ENCODE measurements at regions not wholly inside any gene's neighbourhood (a gene's known extent, or its start where the extent isn't known, plus 50 kb on each side); places are given as distances from the start of the nearest gene placed in this dataset.

GRCh38 chr1:82897549-82897948 lies 1096.8 kb downstream of the ADGRL2 start:
- Histone ChIP-seq H3F3A (ENCODE audit: control insufficient read depth, insufficient read depth) (no peaks in the 10 kb centered on the region), H3K9me3 (ENCODE audit: control insufficient read depth, insufficient read depth, low read length) (no peaks in the 10 kb centered on the region), H3K36me3 (ENCODE audit: control insufficient read depth, low read length) (no peaks in the 10 kb centered on the region), H3K27me3 (ENCODE audit: control insufficient read depth, low read length) (no peaks in the 10 kb centered on the region), H3K4me2 (ENCODE audit: low read length) (no peak overlapping the region), H3K27ac (ENCODE audit: low read depth, low read length) (no peak overlapping the region), H3K4me1 (ENCODE audit: control insufficient read depth, low read length) (no peaks in the 10 kb centered on the region), H3K9me2 (replicated peaks; ENCODE audit: control insufficient read depth, low read length) (no peaks in the 10 kb centered on the region), H3K79me2 (ENCODE audit: control insufficient read depth, low read length) (no peaks in the 10 kb centered on the region), H4K20me1 (ENCODE audit: control insufficient read depth, insufficient read depth, low read depth, low read length) (no peaks in the 10 kb centered on the region), H3K4me3 (ENCODE audit: low read length) (no peak overlapping the region)
- no peak for TF ChIP-seq CTCF (IDR thresholded peaks at IDR 0.05; ENCODE audit: low read depth, low read length, poor library complexity, severe bottlenecking)
- TF ChIP-seq EZH2phosphoT487 (IDR thresholded peaks at IDR 0.05; ENCODE audit: borderline replicate concordance, low read length): no peak

- no peaks in the 10 kb centered on the region for H3K9me2 ChIP-seq (replicated peaks; ENCODE audit: control insufficient read depth, low read length)
- TF ChIP-seq EZH2phosphoT487 (IDR thresholded peaks at IDR 0.05; ENCODE audit: borderline replicate concordance, low read length) (no peak), CTCF (IDR thresholded peaks at IDR 0.05; ENCODE audit: low read depth, low read length, poor library complexity, severe bottlenecking) (no peak)
- H3F3A ChIP-seq (ENCODE audit: control insufficient read depth, insufficient read depth): no peaks in the 10 kb centered on the region
- H3K4me1 ChIP-seq (ENCODE audit: control insufficient read depth, low read length): no peaks in the 10 kb centered on the region
- H3K4me3 ChIP-seq (ENCODE audit: low read length): no peak overlapping the region
- H3K4me2 ChIP-seq (ENCODE audit: low read length): no peak overlapping the region
- H3K36me3 ChIP-seq (ENCODE audit: control insufficient read depth, low read length): no peaks in the 10 kb centered on the region
- no peaks in the 10 kb centered on the region for H3K9me3 ChIP-seq (ENCODE audit: control insufficient read depth, insufficient read depth, low read length)
- no peaks in the 10 kb centered on the region for H3K79me2 ChIP-seq (ENCODE audit: control insufficient read depth, low read length)
- no peak overlapping the region for H3K27ac ChIP-seq (ENCODE audit: low read depth, low read length)
- no peaks in the 10 kb centered on the region for H4K20me1 ChIP-seq (ENCODE audit: control insufficient read depth, insufficient read depth, low read depth, low read length)
- no peaks in the 10 kb centered on the region for H3K27me3 ChIP-seq (ENCODE audit: control insufficient read depth, low read length)
These were observed 1095.3 kb downstream of the ADGRL2 start for GRCh38 chr1:82896036-82896435.

GRCh38 chr1:82894635-82895034 lies 1093.9 kb downstream of the ADGRL2 start:
- Histone ChIP-seq H3K79me2 (ENCODE audit: control insufficient read depth, low read length) (no peaks in the 10 kb centered on the region), H3K9me3 (ENCODE audit: control insufficient read depth, insufficient read depth, low read length) (no peaks in the 10 kb centered on the region), H3K27ac (ENCODE audit: low read depth, low read length) (no peak overlapping the region), H3K36me3 (ENCODE audit: control insufficient read depth, low read length) (no peaks in the 10 kb centered on the region), H3K4me1 (ENCODE audit: control insufficient read depth, low read length) (no peaks in the 10 kb centered on the region), H3K9me2 (replicated peaks; ENCODE audit: control insufficient read depth, low read length) (no peaks in the 10 kb centered on the region), H3F3A (ENCODE audit: control insufficient read depth, insufficient read depth) (no peaks in the 10 kb centered on the region), H4K20me1 (ENCODE audit: control insufficient read depth, insufficient read depth, low read depth, low read length) (no peaks in the 10 kb centered on the region), H3K4me2 (ENCODE audit: low read length) (no peak overlapping the region), H3K4me3 (ENCODE audit: low read length) (no peak overlapping the region), H3K27me3 (ENCODE audit: control insufficient read depth, low read length) (no peaks in the 10 kb centered on the region)
- TF ChIP-seq CTCF (IDR thresholded peaks at IDR 0.05; ENCODE audit: low read depth, low read length, poor library complexity, severe bottlenecking) (no peak), EZH2phosphoT487 (IDR thresholded peaks at IDR 0.05; ENCODE audit: borderline replicate concordance, low read length) (no peak)
